WTC11 (cell line): ENCODE measurements at regions not wholly inside any gene's neighbourhood (a gene's known extent, or its start where the extent isn't known, plus 50 kb on each side); places are given as distances from the start of the nearest gene placed in this dataset.

Source experiments
- ATAC-seq: fragments of 200-7000 bp; cut with Tn5 transposase; 2 replicates; pipeline ENCODE4 v1.10.0; 2021; ENCODE audit warnings: mild to moderate bottlenecking, moderate library complexity
- CTCF ChIA-PET: fragments of 300-600 bp; sonication (Branson Sonifier 250); formaldehyde crosslinking; loops from one replicate; lab custom pipeline; 2021; ENCODE audit warnings: antibody characterized with exemption; lab: Charles Lee
- POLR2A ChIA-PET: fragments of 350-600 bp; sonication (Branson Sonifier 250); formaldehyde crosslinking; loops from one replicate; lab custom pipeline; 2021; ENCODE audit warnings: antibody characterized with exemption; lab: Charles Lee
- DNase-seq: peaks from one replicate; pipeline ENCODE4 v3.0.0; 2021; ENCODE audit warnings: low spot score
- H3K27ac Mint-ChIP-seq: 2 replicates; pipeline ENCODE4 v1.8.0; 2021; ENCODE audit warnings: mixed read lengths
- H3K27me3 Mint-ChIP-seq: 2 replicates; pipeline ENCODE4 v1.8.0; 2021; ENCODE audit warnings: low read depth, mild to moderate bottlenecking, moderate library complexity, mixed read lengths
- H3K36me3 Mint-ChIP-seq: 2 replicates; pipeline ENCODE4 v1.8.0; 2021; ENCODE audit warnings: mixed read lengths
- H3K4me1 Mint-ChIP-seq: 2 replicates; pipeline ENCODE4 v1.8.0; 2022; ENCODE audit warnings: mixed read lengths
- H3K4me3 Mint-ChIP-seq: 2 replicates; pipeline ENCODE4 v1.8.0; 2021; ENCODE audit warnings: mild to moderate bottlenecking, moderate library complexity, mixed read lengths
- H3K9me3 Mint-ChIP-seq: 2 replicates; pipeline ENCODE4 v1.8.0; 2021; ENCODE audit warnings: mixed read lengths
- AR ChIP-seq: fragments of 250-450 bp; sonication (Bioruptor Pico); IDR thresholded peaks from 2 replicates; pipeline ENCODE4 v1.9.0; 2021; ENCODE audit warnings: mild to moderate bottlenecking
- CBFB ChIP-seq: sonication (generic); formaldehyde crosslinking; IDR thresholded peaks from 2 replicates; pipeline ENCODE4 v1.8.1; 2022; ENCODE audit warnings: mild to moderate bottlenecking, low read depth, missing genetic modification reagents
- CREM ChIP-seq: sonication (generic); formaldehyde crosslinking; IDR thresholded peaks from 2 replicates; pipeline ENCODE4 v1.8.1; 2022; ENCODE audit warnings: mild to moderate bottlenecking, missing genetic modification reagents, moderate library complexity
- ETV6 ChIP-seq: sonication (generic); formaldehyde crosslinking; IDR thresholded peaks from 2 replicates; pipeline ENCODE4 v1.8.1; 2022; ENCODE audit warnings: mild to moderate bottlenecking, missing genetic modification reagents
- FOXP1 ChIP-seq: sonication (generic); formaldehyde crosslinking; IDR thresholded peaks from 2 replicates; pipeline ENCODE4 v1.8.0; 2022; ENCODE audit warnings: missing genetic modification reagents, mild to moderate bottlenecking, moderate library complexity, borderline replicate concordance
- FOXP4 ChIP-seq: sonication (generic); formaldehyde crosslinking; IDR thresholded peaks from 2 replicates; pipeline ENCODE4 v1.8.0; 2022; ENCODE audit warnings: mild to moderate bottlenecking, missing genetic modification reagents
- KAT7 ChIP-seq: sonication (generic); formaldehyde crosslinking; IDR thresholded peaks from 2 replicates; pipeline ENCODE4 v1.8.1; 2023; ENCODE audit warnings: missing genetic modification reagents, mild to moderate bottlenecking, borderline replicate concordance
- MXD4 ChIP-seq: fragments of 250-450 bp; sonication (Bioruptor Pico); IDR thresholded peaks from 2 replicates; pipeline ENCODE4 v1.8.0; 2021; ENCODE audit warnings: mild to moderate bottlenecking, moderate library complexity, borderline replicate concordance
- NFATC4 ChIP-seq: fragments of 250-450 bp; sonication (Bioruptor Pico); IDR thresholded peaks from 2 replicates; pipeline ENCODE4 v1.9.0; 2021; ENCODE audit warnings: mild to moderate bottlenecking
- NR3C1 ChIP-seq: sonication (generic); formaldehyde crosslinking; conservative IDR thresholded peaks from 2 replicates; pipeline ENCODE4 v1.8.1; 2023; ENCODE audit warnings: low read depth, mild to moderate bottlenecking, missing genetic modification reagents
- OVOL2 ChIP-seq: fragments of 250-450 bp; sonication (Bioruptor Pico); IDR thresholded peaks from 2 replicates; pipeline ENCODE4 v1.9.0; 2021; ENCODE audit warnings: mild to moderate bottlenecking, borderline replicate concordance
- TEAD4 ChIP-seq: sonication (generic); formaldehyde crosslinking; IDR thresholded peaks from 2 replicates; pipeline ENCODE4 v1.8.0; 2022; ENCODE audit warnings: mild to moderate bottlenecking, missing genetic modification reagents
- TP53 ChIP-seq: sonication (generic); formaldehyde crosslinking; IDR thresholded peaks from 2 replicates; pipeline ENCODE4 v1.8.1; 2023; ENCODE audit warnings: mild to moderate bottlenecking, missing genetic modification reagents
- USF1 ChIP-seq: sonication (generic); formaldehyde crosslinking; IDR thresholded peaks from 2 replicates; pipeline ENCODE4 v1.8.0; 2022; ENCODE audit warnings: mild to moderate bottlenecking, missing genetic modification reagents
- ZBTB21 ChIP-seq: sonication (generic); formaldehyde crosslinking; IDR thresholded peaks from 2 replicates; pipeline ENCODE4 v1.8.1; 2023; ENCODE audit warnings: mild to moderate bottlenecking, missing genetic modification reagents, borderline replicate concordance
- ZBTB43 ChIP-seq: sonication (generic); formaldehyde crosslinking; IDR thresholded peaks from 2 replicates; pipeline ENCODE4 v1.8.1; 2023; ENCODE audit warnings: mild to moderate bottlenecking, missing genetic modification reagents
- ZNF263 ChIP-seq: sonication (generic); formaldehyde crosslinking; IDR thresholded peaks from 2 replicates; pipeline ENCODE4 v1.8.1; 2022; ENCODE audit warnings: low read depth, mild to moderate bottlenecking, moderate library complexity, missing genetic modification reagents
- ZNF317 ChIP-seq: sonication (generic); formaldehyde crosslinking; IDR thresholded peaks from 2 replicates; pipeline ENCODE4 v1.8.1; 2023; ENCODE audit warnings: low read depth, mild to moderate bottlenecking, moderate library complexity, missing genetic modification reagents, borderline replicate concordance
- ZNF423 ChIP-seq: fragments of 250-450 bp; sonication (Bioruptor Pico); IDR thresholded peaks from 2 replicates; pipeline ENCODE4 v2.1.2; 2022; ENCODE audit warnings: mild to moderate bottlenecking, moderate library complexity

GRCh38 chr20:56779452-56780143 is 150.5 kb downstream of the TFAP2C start (continued):
- no peak for TF ChIP-seq FOXP4 (CRISPR knock-in tag)
- no peak for TF ChIP-seq ZBTB21 (CRISPR knock-in tag)
- no peak for TF ChIP-seq ETV6 (CRISPR knock-in tag)
- TF ChIP-seq TEAD4 = no peak

- Mint-ChIP-seq H3K4me3 (no peak overlapping the region), H3K27me3 (peaks cover 5% of the 10 kb centered on the region), H3K4me1 (peaks cover 41% of the 10 kb centered on the region), H3K36me3 (no peaks in the 10 kb centered on the region), H3K9me3 (no peaks in the 10 kb centered on the region), H3K27ac (peak overlapping the region; percentile 45; the same call in 1 of the 2 replicates)
- DNase-seq (no peak), ATAC-seq (no peak)
- POLR2A ChIA-PET = no interaction called here
- TF ChIP-seq AR (CRISPR knock-in tag) = no peak
- no peak for TF ChIP-seq ZNF423
- no peak for TF ChIP-seq TP53 (CRISPR knock-in tag)
- no peak for TF ChIP-seq ZNF263 (CRISPR knock-in tag)
- no peak for TF ChIP-seq KAT7 (CRISPR knock-in tag)
- TF ChIP-seq USF1 (CRISPR knock-in tag) = no peak
- TF ChIP-seq OVOL2 (CRISPR knock-in tag) = no peak
- TF ChIP-seq NR3C1 (CRISPR knock-in tag) = no peak
- TF ChIP-seq CREM (CRISPR knock-in tag) = no peak
- TF ChIP-seq ZBTB21 (CRISPR knock-in tag) = no peak
- TF ChIP-seq ZBTB43 = no peak
- no peak for TF ChIP-seq ZNF317 (CRISPR knock-in tag)
- TF ChIP-seq MXD4 (CRISPR knock-in tag) = no peak
- TF ChIP-seq CBFB (CRISPR knock-in tag) = no peak
- TF ChIP-seq NFATC4 (CRISPR knock-in tag) = no peak
- TF ChIP-seq FOXP1 = no peak
- CTCF ChIA-PET = interaction anchor here (0.8 to 1.0 kb wide), 2 partner anchors 151 to 194 kb away, joined by 3 read pairs; no protein-coding TSS in a partner anchor
These were observed 151.2 kb downstream of the TFAP2C start for GRCh38 chr20:56780266-56780665.
